ENCODE measurements at regions not wholly inside any gene's neighbourhood (a gene's known extent, or its start where the extent isn't known, plus 50 kb on each side); places are given as distances from the start of the nearest gene placed in this dataset.

- H3K27ac ChIP-seq (ENCODE audit: low read length): no peak overlapping the region
- no peaks in the 10 kb centered on the region for H3K36me3 ChIP-seq (ENCODE audit: insufficient read depth, low read length)
- no peak overlapping the region for H3K9ac ChIP-seq (ENCODE audit: low read length)
- H4K20me1 ChIP-seq (ENCODE audit: insufficient read depth): no peaks in the 10 kb centered on the region
- H3K79me2 ChIP-seq (replicated peaks; ENCODE audit: insufficient read depth, low read length): no peaks in the 10 kb centered on the region
- H2AFZ ChIP-seq (ENCODE audit: low read depth, low read length): no peak overlapping the region
- H3F3A ChIP-seq (ENCODE audit: insufficient read depth, low read length, poor library complexity, severe bottlenecking): no peaks in the 10 kb centered on the region
- TF ChIP-seq, protein P1, sequence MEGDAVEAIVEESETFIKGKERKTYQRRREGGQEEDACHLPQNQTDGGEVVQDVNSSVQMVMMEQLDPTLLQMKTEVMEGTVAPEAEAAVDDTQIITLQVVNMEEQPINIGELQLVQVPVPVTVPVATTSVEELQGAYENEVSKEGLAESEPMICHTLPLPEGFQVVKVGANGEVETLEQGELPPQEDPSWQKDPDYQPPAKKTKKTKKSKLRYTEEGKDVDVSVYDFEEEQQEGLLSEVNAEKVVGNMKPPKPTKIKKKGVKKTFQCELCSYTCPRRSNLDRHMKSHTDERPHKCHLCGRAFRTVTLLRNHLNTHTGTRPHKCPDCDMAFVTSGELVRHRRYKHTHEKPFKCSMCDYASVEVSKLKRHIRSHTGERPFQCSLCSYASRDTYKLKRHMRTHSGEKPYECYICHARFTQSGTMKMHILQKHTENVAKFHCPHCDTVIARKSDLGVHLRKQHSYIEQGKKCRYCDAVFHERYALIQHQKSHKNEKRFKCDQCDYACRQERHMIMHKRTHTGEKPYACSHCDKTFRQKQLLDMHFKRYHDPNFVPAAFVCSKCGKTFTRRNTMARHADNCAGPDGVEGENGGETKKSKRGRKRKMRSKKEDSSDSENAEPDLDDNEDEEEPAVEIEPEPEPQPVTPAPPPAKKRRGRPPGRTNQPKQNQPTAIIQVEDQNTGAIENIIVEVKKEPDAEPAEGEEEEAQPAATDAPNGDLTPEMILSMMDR (IDR thresholded peaks at IDR 0.05; ENCODE audit: poor library complexity, severe bottlenecking): no peak
- TF ChIP-seq EP300 (conservative IDR thresholded peaks at IDR 0.05; ENCODE audit: poor library complexity, severe bottlenecking): no peak
- TF ChIP-seq POLR2AphosphoS5 (IDR thresholded peaks at IDR 0.05): no peak
- TF ChIP-seq MXI1 (conservative IDR thresholded peaks at IDR 0.05; ENCODE audit: poor library complexity, severe bottlenecking): no peak
- TF ChIP-seq, protein P2, sequence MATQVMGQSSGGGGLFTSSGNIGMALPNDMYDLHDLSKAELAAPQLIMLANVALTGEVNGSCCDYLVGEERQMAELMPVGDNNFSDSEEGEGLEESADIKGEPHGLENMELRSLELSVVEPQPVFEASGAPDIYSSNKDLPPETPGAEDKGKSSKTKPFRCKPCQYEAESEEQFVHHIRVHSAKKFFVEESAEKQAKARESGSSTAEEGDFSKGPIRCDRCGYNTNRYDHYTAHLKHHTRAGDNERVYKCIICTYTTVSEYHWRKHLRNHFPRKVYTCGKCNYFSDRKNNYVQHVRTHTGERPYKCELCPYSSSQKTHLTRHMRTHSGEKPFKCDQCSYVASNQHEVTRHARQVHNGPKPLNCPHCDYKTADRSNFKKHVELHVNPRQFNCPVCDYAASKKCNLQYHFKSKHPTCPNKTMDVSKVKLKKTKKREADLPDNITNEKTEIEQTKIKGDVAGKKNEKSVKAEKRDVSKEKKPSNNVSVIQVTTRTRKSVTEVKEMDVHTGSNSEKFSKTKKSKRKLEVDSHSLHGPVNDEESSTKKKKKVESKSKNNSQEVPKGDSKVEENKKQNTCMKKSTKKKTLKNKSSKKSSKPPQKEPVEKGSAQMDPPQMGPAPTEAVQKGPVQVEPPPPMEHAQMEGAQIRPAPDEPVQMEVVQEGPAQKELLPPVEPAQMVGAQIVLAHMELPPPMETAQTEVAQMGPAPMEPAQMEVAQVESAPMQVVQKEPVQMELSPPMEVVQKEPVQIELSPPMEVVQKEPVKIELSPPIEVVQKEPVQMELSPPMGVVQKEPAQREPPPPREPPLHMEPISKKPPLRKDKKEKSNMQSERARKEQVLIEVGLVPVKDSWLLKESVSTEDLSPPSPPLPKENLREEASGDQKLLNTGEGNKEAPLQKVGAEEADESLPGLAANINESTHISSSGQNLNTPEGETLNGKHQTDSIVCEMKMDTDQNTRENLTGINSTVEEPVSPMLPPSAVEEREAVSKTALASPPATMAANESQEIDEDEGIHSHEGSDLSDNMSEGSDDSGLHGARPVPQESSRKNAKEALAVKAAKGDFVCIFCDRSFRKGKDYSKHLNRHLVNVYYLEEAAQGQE (IDR thresholded peaks at IDR 0.05; ENCODE audit: borderline replicate concordance): no peak
- TF ChIP-seq RAD21 (conservative IDR thresholded peaks at IDR 0.05): no peak
- TF ChIP-seq EZH2 (IDR thresholded peaks at IDR 0.05; ENCODE audit: borderline replicate concordance, insufficient read depth, low read length, poor library complexity, severe bottlenecking): no peak
- no peak for TF ChIP-seq TAF1 (IDR thresholded peaks at IDR 0.05; ENCODE audit: low read depth)
- TF ChIP-seq SMC3 (conservative IDR thresholded peaks at IDR 0.05; ENCODE audit: poor library complexity): no peak
- no peak overlapping the region for H3K4me2 ChIP-seq (ENCODE audit: low read length)
- no peaks in the 10 kb centered on the region for H3K9me2 ChIP-seq (ENCODE audit: insufficient read depth, low read length)
- no peaks in the 10 kb centered on the region for H3K9me3 ChIP-seq (ENCODE audit: low read length)
- H3K4me3 ChIP-seq (ENCODE audit: low read length): no peak overlapping the region
- no peaks in the 10 kb centered on the region for H3K27me3 ChIP-seq (ENCODE audit: insufficient read depth, low read depth, low read length)
Measured at GRCh38 chr7:12074889-12075288, 136.2 kb upstream of the TMEM106B start.

DNA sequence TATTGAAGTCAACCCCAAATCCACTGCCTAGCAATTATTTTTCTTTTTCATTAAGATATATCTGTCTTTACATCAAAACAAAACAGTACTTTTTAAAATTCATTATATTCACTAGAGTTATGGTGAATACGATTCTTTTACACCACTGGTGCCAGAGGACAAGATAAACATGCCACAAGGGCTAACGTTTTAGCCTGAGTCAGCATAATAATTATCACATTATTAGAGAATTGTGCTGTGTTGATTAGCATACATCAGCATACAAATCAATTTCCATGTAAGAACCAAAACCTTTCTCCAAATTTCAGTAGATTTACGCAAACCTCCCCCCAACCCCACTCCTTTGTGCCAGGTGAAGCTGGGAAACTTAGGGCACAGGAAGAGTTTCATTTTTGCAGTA is 131.1 kb upstream of the TMEM106B start:
- Histone ChIP-seq H2AFZ (ENCODE audit: low read depth, low read length) (no peak overlapping the region), H3K36me3 (ENCODE audit: insufficient read depth, low read length) (no peaks in the 10 kb centered on the region), H3F3A (ENCODE audit: insufficient read depth, low read length, poor library complexity, severe bottlenecking) (no peaks in the 10 kb centered on the region), H3K27me3 (ENCODE audit: insufficient read depth, low read depth, low read length) (no peaks in the 10 kb centered on the region), H3K9me3 (ENCODE audit: low read length) (no peaks in the 10 kb centered on the region), H3K79me2 (replicated peaks; ENCODE audit: insufficient read depth, low read length) (no peaks in the 10 kb centered on the region), H3K27ac (ENCODE audit: low read length) (no peak overlapping the region), H3K9me2 (ENCODE audit: insufficient read depth, low read length) (no peaks in the 10 kb centered on the region), H3K4me2 (ENCODE audit: low read length) (no peak overlapping the region), H4K20me1 (ENCODE audit: insufficient read depth) (no peaks in the 10 kb centered on the region), H3K9ac (ENCODE audit: low read length) (no peak overlapping the region), H3K4me3 (ENCODE audit: low read length) (no peak overlapping the region)
- TF ChIP-seq SMC3 (conservative IDR thresholded peaks at IDR 0.05; ENCODE audit: poor library complexity) (no peak), POLR2AphosphoS5 (IDR thresholded peaks at IDR 0.05) (no peak), MXI1 (conservative IDR thresholded peaks at IDR 0.05; ENCODE audit: poor library complexity, severe bottlenecking) (no peak), RAD21 (conservative IDR thresholded peaks at IDR 0.05) (no peak), EZH2 (IDR thresholded peaks at IDR 0.05; ENCODE audit: borderline replicate concordance, insufficient read depth, low read length, poor library complexity, severe bottlenecking) (no peak), EP300 (conservative IDR thresholded peaks at IDR 0.05; ENCODE audit: poor library complexity, severe bottlenecking) (no peak), TAF1 (IDR thresholded peaks at IDR 0.05; ENCODE audit: low read depth) (no peak)
- TF ChIP-seq, protein P1 (IDR thresholded peaks at IDR 0.05; ENCODE audit: poor library complexity, severe bottlenecking): no peak
- TF ChIP-seq, protein P2 (IDR thresholded peaks at IDR 0.05; ENCODE audit: borderline replicate concordance): no peak
